ENCODE measurements at regions not wholly inside any gene's neighbourhood (a gene's known extent, or its start where the extent isn't known, plus 50 kb on each side); places are given as distances from the start of the nearest gene placed in this dataset.

- intact Hi-C loops (cut with DNase I; ENCODE audit: low total_unique reads): no loop called here
- H3K4me3 ChIP-seq: no peak overlapping the region
- no peak overlapping the region for H3K27ac ChIP-seq
- no peaks in the 10 kb centered on the region for H3K27me3 ChIP-seq (replicated peaks in 1 of 7)
- no peaks in the 10 kb centered on the region for H3K4me1 ChIP-seq
- H3K36me3 ChIP-seq: no peaks in the 10 kb centered on the region
- DNase-seq: no peak
- no peak for TF ChIP-seq POLR2AphosphoS5 (IDR thresholded peaks at IDR 0.05)
- no peaks in the 10 kb centered on the region for H3K9me3 ChIP-seq
- 76 to 97% (median 85%) methylated on average over 2 of the region's 2 CpGs for WGBS, 5 donors
These were observed 197.9 kb upstream of the SPRY1 start for GRCh38 chr4:123198706-123199105.

GRCh38 chr4:123200051-123200940 is 196.3 kb upstream of the SPRY1 start:
- Histone ChIP-seq H3K36me3 (no peaks in the 10 kb centered on the region), H3K9me3 (no peaks in the 10 kb centered on the region), H3K4me1 (no peaks in the 10 kb centered on the region), H3K27me3 (replicated peaks in 1 of 7) (no peaks in the 10 kb centered on the region), H3K27ac (no peak overlapping the region), H3K4me3 (no peak overlapping the region)
- TF ChIP-seq CTCF (IDR thresholded peaks at IDR 0.05 in 8 of 11, conservative IDR thresholded peaks at IDR 0.05 in 3 of 11) (no peak), POLR2A (IDR thresholded peaks at IDR 0.05) (no peak), POLR2AphosphoS5 (IDR thresholded peaks at IDR 0.05) (no peak)
- 93 to 97% (median 95%) methylated on average over 7 of the region's 7 CpGs for WGBS, 5 donors
- DNase-seq: no peak
- intact Hi-C loops (cut with DNase I; ENCODE audit: low total_unique reads): no loop called here

GRCh38 chr4:123204737-123205136 is 191.9 kb upstream of the SPRY1 start:
- no peaks in the 10 kb centered on the region for H3K36me3 ChIP-seq
- no peak overlapping the region for H3K4me3 ChIP-seq
- H3K27me3 ChIP-seq (replicated peaks in 1 of 7): no peaks in the 10 kb centered on the region
- no peaks in the 10 kb centered on the region for H3K4me1 ChIP-seq
- DNase-seq: no peak
- no peak overlapping the region for H3K27ac ChIP-seq
- intact Hi-C loops (cut with DNase I; ENCODE audit: low total_unique reads): no loop called here
- no peak for TF ChIP-seq POLR2AphosphoS5 (IDR thresholded peaks at IDR 0.05)
- TF ChIP-seq CTCF (IDR thresholded peaks at IDR 0.05 in 8 of 11, conservative IDR thresholded peaks at IDR 0.05 in 3 of 11): no peak
- TF ChIP-seq POLR2A (IDR thresholded peaks at IDR 0.05): no peak
- H3K9me3 ChIP-seq: no peaks in the 10 kb centered on the region
- 0 to 95% (median 40%) methylated on average over 1 of the region's 1 CpG for WGBS, 5 donors

GRCh38 chr4:123206016-123206415 is 190.6 kb upstream of the SPRY1 start:
- no peak overlapping the region for H3K4me3 ChIP-seq
- intact Hi-C loops (cut with DNase I; ENCODE audit: low total_unique reads): no loop called here
- no peaks in the 10 kb centered on the region for H3K9me3 ChIP-seq
- no peaks in the 10 kb centered on the region for H3K27me3 ChIP-seq (replicated peaks in 1 of 7)
- H3K36me3 ChIP-seq: no peaks in the 10 kb centered on the region
- no peak overlapping the region for H3K27ac ChIP-seq
- TF ChIP-seq CTCF (IDR thresholded peaks at IDR 0.05 in 8 of 11, conservative IDR thresholded peaks at IDR 0.05 in 3 of 11) (no peak), POLR2A (IDR thresholded peaks at IDR 0.05) (no peak), POLR2AphosphoS5 (IDR thresholded peaks at IDR 0.05) (no peak)
- 49 to 73% (median 65%) methylated on average over 3 of the region's 3 CpGs for WGBS, 5 donors
- no peaks in the 10 kb centered on the region for H3K4me1 ChIP-seq
- DNase-seq: no peak

All from spleen (tissue), 11 donors.